Stimulated activated CD8-positive, alpha-beta memory T cell treated with anti-CD3 and anti-CD28 coated beads, Interleukin-12 subunit alpha, Interleukin-12 subunit beta, amount 100 ng/mL, for 4 hours (primary cell): ENCODE measurements at regions not wholly inside any gene's neighbourhood (a gene's known extent, or its start where the extent isn't known, plus 50 kb on each side); places are given as distances from the start of the nearest gene placed in this dataset.
"Not testable (repeated sequence)": the region's sequence is repeated elsewhere in the genome, so short reads cannot be mapped to it uniquely, and the experiment has no call there.

Experiments
- DNase-seq: peaks from one replicate; pipeline ENCODE4 v3.0.0-alpha.2; 2020; ENCODE audit warnings: low read depth

GRCh38 chr15:62644889-62645742 lies 397.4 kb upstream of the TPM1 start:
- DNase-seq, result no peak

GRCh38 chr15:62647202-62647842 lies 395.2 kb upstream of the TPM1 start:
- no peak for DNase-seq

- DNase-seq, result no peak
These were observed 394.6 kb upstream of the TPM1 start for GRCh38 chr15:62647843-62648505.

GRCh38 chr15:62648954-62649353 lies 393.6 kb upstream of the TPM1 start:
- DNase-seq, result no peak

GRCh38 chr15:62649793-62650420 lies 392.6 kb upstream of the TPM1 start:
- DNase-seq, result no peak

- no peak for DNase-seq
These were observed 389.4 kb upstream of the TPM1 start for GRCh38 chr15:62653122-62653521.

- no peak for DNase-seq
These were observed 386.5 kb upstream of the TPM1 start for GRCh38 chr15:62656071-62656470.

GRCh38 chr15:62657501-62657900 lies 385.0 kb upstream of the TPM1 start:
- not testable (repeated sequence) for DNase-seq

- no peak for DNase-seq
These were observed 384.0 kb upstream of the TPM1 start for GRCh38 chr15:62658498-62658897.

- no peak for DNase-seq
These were observed 379.0 kb upstream of the TPM1 start for GRCh38 chr15:62663547-62663946.

- DNase-seq, result no peak
These were observed 377.1 kb upstream of the TPM1 start for GRCh38 chr15:62665449-62665848.

GRCh38 chr15:62666046-62666445 lies 376.5 kb upstream of the TPM1 start:
- no peak for DNase-seq

GRCh38 chr15:62672268-62672667 lies 370.3 kb upstream of the TPM1 start:
- DNase-seq, result no peak

- DNase-seq, result no peak
These were observed 365.7 kb upstream of the TPM1 start for GRCh38 chr15:62676891-62677290.

GRCh38 chr15:62681939-62682896 lies 360.3 kb upstream of the TPM1 start:
- no peak for DNase-seq

- not testable (repeated sequence) for DNase-seq
These were observed 359.4 kb upstream of the TPM1 start for GRCh38 chr15:62683192-62683591.

GRCh38 chr15:62684123-62684808 lies 358.3 kb upstream of the TPM1 start:
- no peak for DNase-seq

GRCh38 chr15:62691008-62691407 lies 351.5 kb upstream of the TPM1 start:
- DNase-seq, result no peak

- no peak for DNase-seq
These were observed 344.9 kb upstream of the TPM1 start for GRCh38 chr15:62697636-62698035.

- DNase-seq, result no peak
These were observed 343.9 kb upstream of the TPM1 start for GRCh38 chr15:62698646-62699045.

GRCh38 chr15:62706317-62706716 lies 336.2 kb upstream of the TPM1 start:
- DNase-seq, result no peak
